A549 (cell line): ENCODE measurements at regions not wholly inside any gene's neighbourhood (a gene's known extent, or its start where the extent isn't known, plus 50 kb on each side); places are given as distances from the start of the nearest gene placed in this dataset.

Source experiments
- ATAC-seq, 2 experiments: fragments of 200-7000 bp in 1 of 2; fragments of >200 bp in 1 of 2; cut with Nextera tagmentation in 1 of 2; cut with Tn5 transposase in 1 of 2; 3 replicates each; pipeline versions ENCODE4 v1.8.0 to v1.9.1; 2018 to 2020; ENCODE audit warnings: mild to moderate bottlenecking in 1 of 2, moderate library complexity in 1 of 2
- CTCF ChIA-PET: fragments of 300-600 bp; sonication (Branson Sonifier 250); formaldehyde crosslinking; extraction: SDS; loops from one replicate; lab custom pipeline; 2021; ENCODE audit warnings: antibody characterized with exemption, inconsistent platforms; lab: Yijun Ruan, JAX
- POLR2A ChIA-PET: fragments of 350-600 bp; formaldehyde crosslinking; extraction: SDS; loops from one replicate; lab custom pipeline; 2021; ENCODE audit warnings: antibody characterized with exemption, inconsistent platforms; lab: Yijun Ruan, JAX
- DNase-seq, 2 experiments: peaks; one replicate each; pipeline versions ENCODE4 v3.0.0 to v3.0.0-alpha.2; 2011 to 2016; ENCODE audit warnings: low read depth in 1 of 2, low spot score in 1 of 2
- FAIRE-seq: peaks from 2 replicates; lab custom pipeline; 2011; peaks lifted over from hg19 to GRCh38; lab: Jason Lieb, UNC
- H3K27ac ChIP-seq, 2 experiments: fragments of >200 bp; sonication (Bioruptor Twin); formaldehyde crosslinking; 3 replicates each; pipeline ENCODE4 v1.5.1; 2016 to 2017
- H3K4me1 ChIP-seq: fragments of >200 bp; sonication (Bioruptor Twin); formaldehyde crosslinking; 3 replicates; pipeline ENCODE4 v1.6.1; 2016
- H3K4me2 ChIP-seq: fragments of >200 bp; sonication (Bioruptor Twin); formaldehyde crosslinking; 3 replicates; pipeline ENCODE4 v1.6.1; 2016
- H3K4me3 ChIP-seq: fragments of >200 bp; sonication (Bioruptor Twin); formaldehyde crosslinking; 3 replicates; pipeline ENCODE4 v1.5.1; 2016
- H3K9me3 ChIP-seq: fragments of >200 bp; sonication (Bioruptor Twin); formaldehyde crosslinking; 3 replicates; pipeline ENCODE4 v1.6.1; 2016
- BHLHE40 ChIP-seq: IDR thresholded peaks from 2 replicates; pipeline ENCODE4 v1.6.1; 2012; ENCODE audit warnings: low read depth, low read length, inconsistent platforms
- CBX2 ChIP-seq: fragments of 200-600 bp; sonication (generic); IDR thresholded peaks from 2 replicates; pipeline ENCODE4 v1.6.1; 2016; ENCODE audit warnings: low read depth, mild to moderate bottlenecking, borderline replicate concordance
- CBX8 ChIP-seq: fragments of 200-600 bp; sonication (generic); IDR thresholded peaks from 2 replicates; pipeline ENCODE4 v1.6.1; 2016
- CHD4 ChIP-seq: fragments of 200-600 bp; sonication (generic); IDR thresholded peaks from 2 replicates; pipeline ENCODE4 v1.6.1; 2016; ENCODE audit warnings: antibody characterized with exemption, mild to moderate bottlenecking, borderline replicate concordance
- CTCF ChIP-seq: fragments of >200 bp; sonication (Bioruptor Twin); formaldehyde crosslinking; IDR thresholded peaks from 3 replicates; pipeline ENCODE4 v1.5.1; 2016
- EHMT2 ChIP-seq: fragments of 200-600 bp; sonication (generic); IDR thresholded peaks from 2 replicates; pipeline ENCODE4 v1.6.1; 2016; ENCODE audit warnings: antibody characterized with exemption, low read depth, mild to moderate bottlenecking, moderate library complexity
- EP300 ChIP-seq, 2 experiments: fragments of >200 bp; sonication (Bioruptor Twin); formaldehyde crosslinking; IDR thresholded peaks; 2 replicates in 1 of 2; 3 replicates in 1 of 2; pipeline ENCODE4 v1.6.1; 2016 to 2017
- ESRRA ChIP-seq: fragments of 150-350 bp; IDR thresholded peaks from 2 replicates; pipeline ENCODE4 v1.6.1; 2014; ENCODE audit warnings: mild to moderate bottlenecking, low read length, borderline replicate concordance
- GATA3 ChIP-seq: IDR thresholded peaks from 2 replicates; pipeline ENCODE4 v1.6.1; 2012; ENCODE audit warnings: borderline replicate concordance
- HEYL ChIP-seq: fragments of 250-450 bp; sonication (Bioruptor Pico); IDR thresholded peaks from 2 replicates; pipeline ENCODE4 v1.8.0; 2021; ENCODE audit warnings: mild to moderate bottlenecking, moderate library complexity
- HMGXB4 ChIP-seq: fragments of 250-450 bp; sonication (Bioruptor Pico); IDR thresholded peaks from 2 replicates; pipeline ENCODE4 v1.5.0; 2021; ENCODE audit warnings: mild to moderate bottlenecking, moderate library complexity, borderline replicate concordance
- HOXA7 ChIP-seq: fragments of 250-450 bp; sonication (Bioruptor Pico); IDR thresholded peaks from 2 replicates; pipeline ENCODE4 v1.5.0; 2020; ENCODE audit warnings: mild to moderate bottlenecking, moderate library complexity
- HOXB5 ChIP-seq: fragments of 250-450 bp; sonication (Bioruptor Pico); IDR thresholded peaks from 2 replicates; pipeline ENCODE4 v1.5.0; 2020; ENCODE audit warnings: mild to moderate bottlenecking, moderate library complexity
- JUNB ChIP-seq: fragments of >200 bp; sonication (Bioruptor Twin); formaldehyde crosslinking; IDR thresholded peaks from 2 replicates; pipeline ENCODE4 v1.6.1; 2016
- KDM5A ChIP-seq: fragments of 200-600 bp; sonication (generic); IDR thresholded peaks from 2 replicates; pipeline ENCODE4 v1.6.1; 2016; ENCODE audit warnings: antibody characterized with exemption, mild to moderate bottlenecking
- MAX ChIP-seq: IDR thresholded peaks from 2 replicates; pipeline ENCODE4 v1.6.1; 2012
- NFE2L2 ChIP-seq: fragments of 150-350 bp; conservative IDR thresholded peaks from 2 replicates; pipeline ENCODE4 v1.6.1; 2014; ENCODE audit warnings: low read length
- PHF8 ChIP-seq: fragments of 200-600 bp; sonication (generic); IDR thresholded peaks from 2 replicates; pipeline ENCODE4 v1.6.1; 2016; ENCODE audit warnings: low read depth, mild to moderate bottlenecking, antibody characterized with exemption, moderate library complexity, borderline replicate concordance
- POLR2A ChIP-seq: IDR thresholded peaks from 2 replicates; pipeline ENCODE4 v1.6.1; 2012; ENCODE audit warnings: mild to moderate bottlenecking, low read length
- POLR2AphosphoS2 ChIP-seq: conservative IDR thresholded peaks from 2 replicates; pipeline ENCODE4 v1.6.1; 2012; ENCODE audit warnings: low read length, improper control_type of control experiment, inconsistent platforms
- RAD21 ChIP-seq, 2 experiments: fragments of >200 bp in 1 of 2; sonication (Bioruptor Twin) in 1 of 2; formaldehyde crosslinking in 1 of 2; IDR thresholded peaks in 1 of 2; conservative IDR thresholded peaks in 1 of 2; 2 replicates in 1 of 2; 3 replicates in 1 of 2; pipeline ENCODE4 v1.6.1; 2012 to 2018; ENCODE audit warnings: inconsistent platforms in 1 of 2
- RCOR1 ChIP-seq: fragments of 150-350 bp; IDR thresholded peaks from 2 replicates; pipeline ENCODE4 v1.6.1; 2014; ENCODE audit warnings: antibody characterized with exemption, low read length, low read depth
- REST ChIP-seq: fragments of 200-600 bp; sonication (generic); IDR thresholded peaks from 2 replicates; pipeline ENCODE4 v1.6.1; 2016; ENCODE audit warnings: antibody characterized with exemption, mild to moderate bottlenecking, moderate library complexity
- SMC3 ChIP-seq: fragments of >200 bp; sonication (Bioruptor Twin); formaldehyde crosslinking; IDR thresholded peaks from 3 replicates; pipeline ENCODE4 v1.6.1; 2018; ENCODE audit warnings: inconsistent platforms
- TP53 ChIP-seq: fragments of 250-450 bp; sonication (Bioruptor Pico); IDR thresholded peaks from 2 replicates; pipeline ENCODE4 v1.5.0; 2021; ENCODE audit warnings: mild to moderate bottlenecking, moderate library complexity
- ZC3H11A ChIP-seq: fragments of 450-650 bp; IDR thresholded peaks from 2 replicates; pipeline ENCODE4 v1.6.1; 2014; ENCODE audit warnings: antibody characterized with exemption, mild to moderate bottlenecking
- ZFP36 ChIP-seq: fragments of 450-650 bp; IDR thresholded peaks from 2 replicates; pipeline ENCODE4 v1.6.1; 2014; ENCODE audit warnings: borderline replicate concordance; ENCODE audit not compliant: partially characterized antibody
- WGBS: methylation state at CpG from one replicate; pipeline ENCODE4 v1.1.6; 2017; ENCODE audit errors: missing lambda C conversion rate; 5-methylcytosine and 5-hydroxymethylcytosine counted together

- H3K4me1 ChIP-seq, result no peaks in the 10 kb centered on the region
- no peaks in the 10 kb centered on the region for H3K9me3 ChIP-seq
- H3K4me2 ChIP-seq, result no peak overlapping the region
- no peak for ATAC-seq
- TF ChIP-seq HMGXB4 (no peak), GATA3 (0 out of 2 replicates have a peak, but pooled peaks have one; percentile 13), CBX2 (no peak), EHMT2 (no peak), HOXB5 (no peak), BHLHE40 (no peak), ESRRA (no peak)
- TF ChIP-seq, all 56 proteins: peak for 1
- Histone ChIP-seq H3K27ac (no peak overlapping the region), H3K4me3 (no peak overlapping the region)
- FAIRE-seq (no peak), DNase-seq (peak in 1 of 2 experiments; percentile 5)
- WGBS, result 38% methylated on average over 1 of the region's 1 CpG
- POLR2A ChIA-PET, result no interaction called here
- CTCF ChIA-PET, result no interaction called here
Observed at GRCh38 chr2:220682616-220683015, 889.5 kb downstream of the EPHA4 start.

- 48% methylated on average over 6 of the region's 6 CpGs for WGBS
Observed at GRCh38 chr2:220684099-220684498, 888.0 kb downstream of the EPHA4 start.

GRCh38 chr2:220687231-220687843 is 884.8 kb downstream of the EPHA4 start:
- no peak for FAIRE-seq
- ChIA-PET POLR2A (no interaction called here), CTCF (interaction anchor here (0.8 kb wide), 1 partner anchor 10 kb away, joined by 3 read pairs; no protein-coding TSS in a partner anchor)
- ATAC-seq, result peak; percentile 74 to 86; a peak in 5 of 6 replicates
- Histone ChIP-seq H3K4me2 (no peak overlapping the region), H3K4me3 (no peak overlapping the region), H3K27ac (no peak overlapping the region), H3K9me3 (no peaks in the 10 kb centered on the region), H3K4me1 (no peaks in the 10 kb centered on the region)
- peak; percentile 16 to 52 for DNase-seq
- 48% methylated on average over 15 of the region's 15 CpGs for WGBS
- TF ChIP-seq GATA3 (no peak), HEYL (no peak), POLR2AphosphoS2 (no peak), PHF8 (no peak), CHD4 (no peak), HOXB5 (no peak), SMC3 (peak; percentile 81), MAX (no peak), EP300 (IDR thresholded peaks at IDR 0.05) (no peak), ZC3H11A (no peak), POLR2A (no peak), JUNB (no peak), RAD21 (conservative IDR thresholded peaks at IDR 0.05 in 1 of 2, IDR thresholded peaks at IDR 0.05 in 1 of 2) (peak; percentile 70 to 76), CTCF (peak; percentile 65)

More at GRCh38 chr2:220684099-220684498, 888.0 kb downstream of the EPHA4 start:
- no peak for ATAC-seq
- no peaks in the 10 kb centered on the region for H3K9me3 ChIP-seq
- TF ChIP-seq RCOR1, result no peak
- TF ChIP-seq CHD4, result no peak
- TF ChIP-seq NFE2L2, result no peak
- TF ChIP-seq CBX2, result no peak
- TF ChIP-seq HOXA7 (CRISPR knock-in tag), result no peak
- no peak for TF ChIP-seq EP300 (IDR thresholded peaks at IDR 0.05)
- no peak for TF ChIP-seq CBX8
- no peak for TF ChIP-seq TP53 (CRISPR knock-in tag)
- TF ChIP-seq ZFP36, result no peak
- TF ChIP-seq REST, result no peak
- no peak for TF ChIP-seq KDM5A
- ChIA-PET POLR2A (no interaction called here), CTCF (no interaction called here)
- no peak overlapping the region for H3K4me3 ChIP-seq
- no peak for DNase-seq
- H3K4me1 ChIP-seq, result no peaks in the 10 kb centered on the region
- no peak overlapping the region for H3K27ac ChIP-seq
- FAIRE-seq, result no peak
- H3K4me2 ChIP-seq, result no peak overlapping the region
